HG03558 (cell line): ENCODE measurements at regions not wholly inside any gene's neighbourhood (a gene's known extent, or its start where the extent isn't known, plus 50 kb on each side); places are given as distances from the start of the nearest gene placed in this dataset.
"Not testable (repeated sequence)": the region's sequence is repeated elsewhere in the genome, so short reads cannot be mapped to it uniquely, and the experiment has no call there.

Experiments used
- ATAC-seq: cut with Tn5 transposase; IDR thresholded peaks from one replicate; pipeline ENCODE4 v1.9.1; 2021; ENCODE audit warnings: moderate number of reproducible peaks; ENCODE audit not compliant: unreplicated experiment; ENCODE audit errors: extremely low read depth

GRCh38 chr1:106249365-106249764 lies 807.1 kb upstream of the PRMT6 start:
- no peak for ATAC-seq

- ATAC-seq: no peak
Observed at GRCh38 chr1:106249810-106250209, 806.7 kb upstream of the PRMT6 start.

GRCh38 chr1:106254748-106255147 lies 801.7 kb upstream of the PRMT6 start:
- no peak for ATAC-seq

- ATAC-seq: no peak
Observed at GRCh38 chr1:106266786-106267185, 789.7 kb upstream of the PRMT6 start.

GRCh38 chr1:106268070-106268469 lies 788.4 kb upstream of the PRMT6 start:
- no peak for ATAC-seq

- no peak for ATAC-seq
Observed at GRCh38 chr1:106276871-106277270, 779.6 kb upstream of the PRMT6 start.

GRCh38 chr1:106277786-106278185 lies 778.7 kb upstream of the PRMT6 start:
- no peak for ATAC-seq

GRCh38 chr1:106278716-106279115 lies 777.8 kb upstream of the PRMT6 start:
- ATAC-seq: no peak

GRCh38 chr1:106289265-106289928 lies 767.1 kb upstream of the PRMT6 start:
- no peak for ATAC-seq

GRCh38 chr1:106290805-106291501 lies 765.5 kb upstream of the PRMT6 start:
- no peak for ATAC-seq

- no peak for ATAC-seq
Observed at GRCh38 chr1:106292130-106292529, 764.3 kb upstream of the PRMT6 start.

GRCh38 chr1:106296431-106296830 lies 760.0 kb upstream of the PRMT6 start:
- no peak for ATAC-seq

GRCh38 chr1:106304106-106304505 lies 752.4 kb upstream of the PRMT6 start:
- no peak for ATAC-seq

GRCh38 chr1:106319612-106320011 lies 736.9 kb upstream of the PRMT6 start:
- ATAC-seq: no peak

- ATAC-seq: no peak
Observed at GRCh38 chr1:106325600-106325999, 730.9 kb upstream of the PRMT6 start.

GRCh38 chr1:106344494-106344893 lies 712.0 kb upstream of the PRMT6 start:
- ATAC-seq: no peak

GRCh38 chr1:106360252-106360651 lies 696.2 kb upstream of the PRMT6 start:
- no peak for ATAC-seq

GRCh38 chr1:106366627-106367319 lies 689.7 kb upstream of the PRMT6 start:
- no peak for ATAC-seq

GRCh38 chr1:106378261-106378660 lies 678.2 kb upstream of the PRMT6 start:
- ATAC-seq: no peak

- no peak for ATAC-seq
Observed at GRCh38 chr1:106380772-106381171, 675.7 kb upstream of the PRMT6 start.

- ATAC-seq: not testable (repeated sequence)
Observed at GRCh38 chr1:106389160-106389559, 667.3 kb upstream of the PRMT6 start.
